GM21723 (cell line): ENCODE measurements at regions not wholly inside any gene's neighbourhood (a gene's known extent, or its start where the extent isn't known, plus 50 kb on each side); places are given as distances from the start of the nearest gene placed in this dataset.

ENCODE experiments used
- ATAC-seq: cut with Tn5 transposase; IDR thresholded peaks from one replicate; pipeline ENCODE4 v1.9.1; 2021; ENCODE audit warnings: mild to moderate bottlenecking, moderate library complexity; ENCODE audit not compliant: unreplicated experiment

DNA sequence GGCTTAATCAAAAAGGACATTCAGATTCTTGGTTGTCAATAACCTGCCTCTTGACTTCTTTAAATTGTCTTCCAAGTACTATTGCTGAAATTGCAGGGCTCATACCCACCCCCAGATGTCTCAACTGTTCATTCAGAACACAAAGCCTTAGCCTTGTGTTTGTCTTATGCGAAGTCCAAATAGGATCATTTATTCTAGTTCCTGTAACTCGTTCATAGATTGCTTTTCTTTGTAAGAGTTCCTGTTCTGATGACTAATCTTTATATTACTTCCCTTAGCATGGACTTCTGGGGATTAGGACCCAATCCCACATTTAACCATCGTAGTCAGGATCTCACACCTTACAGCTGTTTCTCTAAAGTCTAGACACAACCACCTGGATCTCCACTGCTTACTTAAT, 226.0 kb downstream of the VEGFC start:
- ATAC-seq = no peak

DNA sequence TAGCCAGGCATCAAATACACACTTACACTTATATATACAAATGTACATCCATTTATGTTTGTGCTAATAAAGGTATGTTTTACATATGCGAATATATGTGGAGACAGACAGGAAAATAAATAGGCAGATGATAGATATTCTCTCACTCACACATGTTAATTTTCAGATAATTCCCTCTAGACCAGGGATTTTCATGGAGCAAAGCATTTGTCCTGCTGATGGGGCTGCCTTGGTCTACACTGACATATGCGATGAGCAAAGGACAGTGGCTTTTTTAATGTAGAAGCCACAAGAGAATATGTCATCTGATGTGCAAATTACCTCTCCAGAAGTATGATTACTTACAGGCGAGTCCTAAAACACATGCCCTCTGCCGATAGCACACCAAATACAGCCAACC, 224.5 kb downstream of the VEGFC start:
- ATAC-seq = no peak

DNA sequence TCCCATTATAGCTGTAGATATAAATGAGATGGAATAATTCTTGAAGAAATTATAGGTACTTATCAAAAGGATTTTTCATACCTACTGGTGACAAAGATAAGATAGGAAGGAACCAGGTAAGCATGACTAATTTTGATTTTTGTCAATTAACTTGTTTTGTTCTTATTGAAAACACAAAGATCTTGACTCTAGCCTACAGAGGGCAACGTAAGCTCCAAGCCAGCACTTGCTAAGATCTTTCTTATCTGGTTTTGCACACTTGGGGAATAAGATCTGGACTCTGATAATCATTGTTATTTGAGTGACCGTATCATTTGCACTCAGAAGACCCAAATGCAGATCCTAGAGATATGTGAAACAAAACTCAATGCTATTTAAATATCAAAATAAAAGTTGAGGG, 223.4 kb downstream of the VEGFC start:
- no peak for ATAC-seq

DNA sequence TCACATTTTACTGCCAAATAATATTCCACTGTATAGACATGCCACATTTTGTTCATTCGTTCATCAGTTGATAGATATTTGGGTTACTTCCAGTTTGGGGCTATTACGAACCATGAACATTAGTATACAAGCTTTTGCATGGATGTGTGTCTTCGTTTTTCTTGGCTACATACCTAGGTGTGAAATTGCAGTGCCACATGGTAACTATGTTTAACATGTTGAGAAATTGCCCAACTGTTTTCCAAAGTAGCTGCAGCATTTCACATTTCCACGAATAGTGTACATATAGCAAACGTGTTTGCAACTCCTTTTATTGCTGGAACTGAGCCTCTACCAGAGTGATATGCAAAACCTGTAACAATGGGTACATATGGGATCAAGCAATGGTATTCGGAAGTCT, 221.5 kb downstream of the VEGFC start:
- ATAC-seq = no peak

DNA sequence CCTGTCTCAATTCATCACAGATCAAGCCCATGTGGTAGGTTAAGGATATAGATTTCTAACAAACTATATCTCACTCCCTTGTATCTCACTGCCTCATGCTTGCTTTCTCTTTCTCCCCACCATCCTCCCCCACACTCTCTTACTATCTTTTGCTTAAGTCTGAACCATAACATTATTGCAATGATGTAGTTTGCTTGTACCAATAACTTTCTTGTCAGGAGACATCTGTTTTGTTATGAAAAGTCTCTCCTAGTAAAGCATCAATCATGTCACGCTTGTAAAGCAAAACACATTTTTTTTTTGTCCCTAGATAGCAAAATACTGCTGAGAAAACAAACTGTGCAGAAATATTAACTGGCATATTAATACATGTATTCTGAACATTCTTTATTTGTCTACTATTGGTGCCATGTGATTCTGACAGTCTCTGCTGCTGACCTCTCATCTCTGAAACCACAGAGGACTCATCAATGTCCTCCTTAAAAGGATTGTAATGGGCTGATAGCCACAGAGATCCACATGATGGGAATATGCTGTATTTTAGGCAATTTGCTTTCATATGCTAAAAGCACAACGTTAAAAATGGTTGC, 217.5 kb downstream of the VEGFC start:
- ATAC-seq = no peak

DNA sequence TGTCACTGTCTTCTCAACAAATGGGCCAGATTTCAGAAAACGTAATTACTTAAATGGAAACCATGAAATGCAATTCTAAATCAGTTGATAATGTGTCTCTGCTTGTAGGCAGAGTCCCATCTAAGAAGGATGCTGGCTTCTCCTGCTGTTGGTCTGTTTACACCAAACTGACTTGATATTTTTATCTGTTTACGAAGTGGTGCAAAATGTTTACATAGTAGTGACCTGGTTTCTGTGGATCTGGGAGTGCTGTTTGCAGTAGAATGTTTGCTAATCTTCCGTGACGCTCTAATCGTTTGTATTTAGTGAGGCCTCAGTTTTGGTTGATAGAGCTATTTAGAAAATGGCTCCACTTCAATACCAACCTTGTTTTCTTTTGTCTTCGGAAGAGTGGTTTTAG, 213.5 kb downstream of the VEGFC start:
- no peak for ATAC-seq

DNA sequence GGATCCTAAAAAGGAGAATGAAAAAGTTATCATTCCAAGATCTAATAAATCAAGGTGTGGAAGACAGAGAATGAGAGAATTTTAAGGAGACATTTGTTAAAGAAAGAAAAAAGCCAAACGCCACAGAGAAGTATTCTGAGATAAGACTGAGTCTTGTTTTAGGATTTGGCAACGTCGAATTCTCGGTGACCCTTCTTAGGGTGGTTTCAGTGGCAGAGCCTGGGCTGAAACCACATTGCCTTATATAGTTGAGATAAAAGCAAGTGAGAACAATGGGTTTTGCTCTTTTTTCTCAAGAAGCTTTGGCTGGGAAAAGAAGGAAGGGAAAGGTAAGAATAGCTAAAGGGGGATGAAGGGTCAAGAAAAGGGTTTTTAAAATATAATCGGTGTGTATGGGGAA, 209.4 kb downstream of the VEGFC start:
- no peak for ATAC-seq

DNA sequence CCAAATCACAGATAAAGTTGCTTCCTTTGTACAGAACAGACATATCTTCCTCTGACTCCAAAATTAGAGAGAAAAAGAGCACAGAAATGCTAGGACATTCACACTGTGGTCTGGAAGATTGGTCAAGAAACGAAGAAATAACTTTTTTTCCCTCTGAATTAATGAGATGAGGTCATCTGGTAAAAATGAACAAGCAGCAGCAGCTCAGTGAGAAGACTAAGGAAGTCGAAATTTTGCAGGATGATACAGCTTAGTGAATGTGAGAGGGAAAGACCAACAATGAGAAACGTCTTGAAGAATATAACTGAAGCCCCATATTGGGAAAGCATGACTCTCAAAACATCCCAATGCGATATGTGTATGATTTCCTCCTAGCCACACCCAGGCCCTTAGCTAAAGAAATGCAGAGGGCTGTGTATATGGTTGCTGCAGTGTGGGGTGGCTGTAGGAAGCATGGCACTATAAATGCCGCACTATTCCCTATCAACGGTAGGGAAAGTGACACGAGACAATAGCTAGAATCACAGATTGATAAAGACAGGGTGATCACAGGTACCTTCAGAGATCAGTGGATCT, 208.6 kb downstream of the VEGFC start:
- no peak for ATAC-seq

DNA sequence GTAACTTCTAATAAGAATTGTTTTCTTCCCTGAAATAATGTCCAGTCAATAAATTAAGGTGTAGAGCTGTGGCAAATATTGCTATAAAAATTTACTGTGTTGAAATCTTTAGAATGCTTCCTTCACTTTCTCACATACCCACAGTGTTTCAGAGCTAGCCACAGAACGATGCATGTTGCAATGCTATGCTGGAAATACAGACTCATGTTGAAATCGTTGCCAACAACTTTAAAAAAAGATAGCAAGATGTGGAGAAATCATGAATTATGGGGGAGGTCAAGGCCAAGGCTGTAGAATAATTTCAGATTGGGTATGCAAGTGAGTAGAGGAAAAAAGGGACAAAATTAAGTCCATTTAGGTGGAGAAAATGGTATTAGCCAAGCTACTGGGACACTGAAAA, 204.8 kb downstream of the VEGFC start:
- no peak for ATAC-seq

DNA sequence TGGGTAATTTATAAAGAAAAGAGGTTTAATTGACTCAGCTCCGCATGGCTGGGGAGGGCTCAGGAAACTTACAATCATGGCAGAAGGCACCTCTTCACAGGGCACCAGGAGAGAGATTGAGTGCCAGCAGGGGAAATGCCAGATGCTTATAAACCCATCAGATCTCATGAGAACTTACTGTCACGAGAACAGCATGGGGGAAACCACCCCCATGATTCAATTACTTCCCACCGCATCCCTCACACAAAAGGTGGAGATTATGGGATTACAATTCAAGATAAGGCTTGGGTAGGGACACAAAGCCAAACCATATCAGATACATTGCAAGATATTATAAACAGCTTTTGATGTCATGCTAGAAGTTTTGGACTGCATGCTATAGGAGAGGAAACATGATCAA, 204.3 kb downstream of the VEGFC start:
- no peak for ATAC-seq

DNA sequence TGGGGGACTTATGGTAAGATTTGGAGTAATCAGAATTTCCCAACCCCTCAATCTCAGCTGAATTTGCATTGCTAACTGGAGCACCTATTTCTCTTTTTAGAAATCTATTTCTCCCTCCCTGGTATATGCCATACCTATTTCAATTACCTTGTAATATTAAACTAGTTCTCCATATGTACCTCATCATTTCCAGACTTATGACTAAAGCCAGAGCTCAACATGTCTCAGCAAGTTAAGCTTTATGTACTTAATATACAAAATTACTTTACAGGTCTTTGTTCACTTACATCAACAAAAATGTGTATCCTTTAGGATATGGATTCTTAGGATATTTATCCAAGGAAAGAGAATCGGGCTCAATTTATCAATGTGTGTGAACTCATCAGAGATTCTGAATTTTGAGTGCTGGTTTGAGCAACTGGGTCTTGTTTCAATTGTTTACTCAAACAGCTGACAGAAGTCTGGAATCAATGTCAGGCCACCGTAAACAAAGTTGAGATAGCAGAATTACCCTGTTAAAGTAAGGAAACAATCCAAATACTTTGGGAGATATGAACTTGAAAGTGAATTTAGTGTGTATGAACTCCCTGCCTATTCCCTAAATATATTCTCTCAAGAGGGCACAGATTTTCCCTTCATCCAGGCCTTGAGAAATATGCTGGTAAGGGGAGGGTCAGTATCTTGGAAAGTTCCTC, 199.6 kb downstream of the VEGFC start:
- ATAC-seq = no peak

DNA sequence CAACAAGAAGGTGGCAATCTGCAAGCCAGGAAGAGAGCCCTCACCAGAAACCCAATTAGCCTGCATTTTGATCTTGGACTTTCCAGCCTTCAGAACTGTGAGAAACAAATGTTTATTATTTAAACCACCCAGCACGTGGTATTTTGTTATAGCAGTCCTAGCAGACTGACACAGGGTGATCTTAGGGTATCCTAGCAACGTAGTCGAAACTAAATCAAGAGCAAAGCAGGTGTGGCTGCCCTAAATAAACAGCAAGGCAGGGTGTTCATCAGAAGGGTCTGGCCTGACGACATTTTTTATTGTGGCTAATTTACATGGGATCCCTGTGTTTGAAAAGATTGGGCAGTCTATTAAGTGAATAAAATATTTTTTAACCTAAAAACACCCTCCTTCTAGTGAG, 198.8 kb downstream of the VEGFC start:
- no peak for ATAC-seq

DNA sequence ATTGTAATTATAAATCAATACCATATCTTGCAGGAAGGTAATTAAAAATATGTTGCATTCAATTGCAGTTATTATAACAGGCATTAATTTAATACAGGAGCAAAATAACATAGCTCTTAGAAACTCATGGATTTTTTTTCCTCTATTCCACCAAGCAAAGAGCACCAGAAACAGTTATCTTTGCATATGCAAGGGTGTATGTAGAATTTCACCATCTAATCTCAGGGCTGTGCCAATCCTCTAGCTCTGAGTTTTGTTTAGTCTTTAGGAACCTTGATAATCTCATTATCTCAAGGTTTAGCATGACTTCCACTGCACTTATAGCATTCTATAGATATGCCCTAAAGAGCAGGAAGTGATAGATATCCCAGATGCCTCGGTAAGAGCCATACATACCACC, 197.5 kb downstream of the VEGFC start:
- no peak for ATAC-seq

DNA sequence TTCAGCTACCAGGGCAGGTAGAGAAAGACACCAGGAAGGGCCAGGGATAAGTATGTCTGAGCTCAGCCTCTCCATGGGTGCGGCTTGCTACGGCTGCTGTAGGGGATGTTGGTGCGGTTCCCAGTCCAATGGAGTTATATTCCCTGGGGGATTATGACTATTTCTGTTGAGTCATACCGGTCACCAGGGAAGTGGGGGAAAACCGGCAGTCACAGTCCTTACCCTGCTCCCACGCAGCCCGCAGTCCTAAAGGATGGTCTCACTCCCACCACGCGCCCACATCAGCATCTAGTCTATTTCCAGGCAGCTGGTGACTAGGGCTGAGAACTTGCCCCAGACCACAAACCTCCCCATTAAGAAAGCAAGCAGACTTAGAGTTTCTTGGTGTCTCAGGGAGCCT, 191.6 kb downstream of the VEGFC start:
- ATAC-seq = no peak

DNA sequence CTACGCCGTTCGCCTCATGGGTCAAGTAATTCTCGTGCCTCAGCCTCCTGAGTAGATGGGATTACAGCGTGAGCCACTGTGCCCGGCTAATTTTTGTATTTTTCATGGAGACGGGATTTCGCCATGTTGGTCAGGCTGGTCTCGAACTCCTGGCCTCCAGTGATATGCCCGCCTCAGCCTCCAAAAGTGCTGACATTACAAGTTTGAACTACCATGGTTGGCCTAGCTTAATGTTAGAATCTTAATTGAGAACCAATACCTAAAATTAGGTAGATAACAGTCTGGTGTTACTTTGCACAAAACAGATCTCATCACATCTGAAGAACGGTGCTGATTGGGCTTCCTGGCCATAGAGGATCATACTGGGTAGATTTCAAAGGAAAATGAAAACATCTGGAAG, 184.9 kb downstream of the VEGFC start:
- ATAC-seq = no peak

DNA sequence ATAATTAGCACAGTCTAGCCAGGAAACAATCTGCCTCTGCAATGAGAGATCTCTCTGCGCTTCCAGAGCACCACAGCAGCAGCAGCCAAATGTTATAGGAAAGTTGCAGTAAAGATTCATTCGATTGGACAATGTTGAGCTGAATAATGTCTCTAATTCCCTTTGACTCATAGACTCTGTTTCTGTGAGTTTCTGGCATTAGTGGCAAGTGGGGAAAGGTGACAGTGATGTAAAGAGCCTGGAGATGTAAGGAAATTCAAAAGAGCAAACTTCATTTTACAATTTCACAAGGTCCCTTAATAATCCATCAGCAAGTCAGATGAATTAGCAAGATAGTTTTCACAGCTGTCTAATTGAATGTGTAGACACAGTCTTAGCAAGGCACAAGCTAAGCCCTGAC, 184.4 kb downstream of the VEGFC start:
- no peak for ATAC-seq

DNA sequence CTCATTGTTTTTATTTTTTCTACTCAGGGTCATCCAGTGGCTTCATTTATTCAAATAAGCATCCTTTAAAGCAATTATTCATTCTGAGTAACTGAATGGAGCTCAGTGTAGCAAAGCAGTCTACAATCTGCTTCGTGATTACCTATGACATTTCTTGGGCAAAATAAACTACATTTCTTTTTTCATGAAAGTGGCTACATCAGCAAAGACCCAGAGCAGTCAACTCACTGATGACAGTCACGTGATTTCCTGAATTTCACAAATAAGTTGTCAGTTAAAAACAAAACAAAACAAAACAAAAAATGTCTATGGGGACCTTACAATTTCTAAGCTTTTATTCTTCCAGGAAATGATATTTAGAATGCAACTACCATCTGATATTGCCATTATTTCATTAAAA, 182.1 kb downstream of the VEGFC start:
- no peak for ATAC-seq

DNA sequence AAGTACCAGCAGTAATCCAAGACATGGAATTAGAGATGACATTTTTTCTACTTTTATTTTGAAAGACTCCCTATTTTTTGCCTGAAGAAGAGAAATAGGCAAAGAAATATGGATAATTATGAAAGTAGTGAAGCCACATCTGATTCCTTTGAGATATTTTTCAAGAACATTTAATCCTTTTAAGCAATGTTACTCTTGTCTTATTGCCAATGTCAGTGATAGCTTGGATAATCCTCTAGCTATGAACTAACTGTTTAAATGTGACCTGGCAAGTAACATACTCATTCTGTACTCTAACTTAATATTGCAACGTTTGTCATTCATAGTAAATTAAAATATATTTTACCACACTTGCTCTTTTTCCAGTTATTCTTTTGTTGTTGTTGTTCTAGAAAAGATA, 181.3 kb downstream of the VEGFC start:
- ATAC-seq = no peak

DNA sequence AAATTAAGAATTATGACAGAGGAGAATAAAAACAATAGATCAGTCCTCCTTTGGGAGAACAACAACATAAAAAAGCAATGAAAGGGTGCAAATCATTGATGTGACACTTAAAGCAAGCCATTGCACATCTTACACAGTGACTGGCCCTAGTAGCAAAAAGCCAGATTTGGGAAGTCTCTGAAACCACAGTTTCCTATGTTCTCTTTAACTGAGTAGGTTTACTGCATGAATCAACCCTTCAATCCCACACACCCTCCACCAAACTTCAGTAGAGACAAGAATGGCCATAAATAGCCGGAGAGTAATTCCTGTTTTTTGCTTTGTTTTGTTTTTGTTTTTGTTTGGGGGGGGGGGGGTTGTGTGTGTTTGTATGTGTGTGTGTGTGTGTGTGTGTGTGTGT, 180.8 kb downstream of the VEGFC start:
- no peak for ATAC-seq

DNA sequence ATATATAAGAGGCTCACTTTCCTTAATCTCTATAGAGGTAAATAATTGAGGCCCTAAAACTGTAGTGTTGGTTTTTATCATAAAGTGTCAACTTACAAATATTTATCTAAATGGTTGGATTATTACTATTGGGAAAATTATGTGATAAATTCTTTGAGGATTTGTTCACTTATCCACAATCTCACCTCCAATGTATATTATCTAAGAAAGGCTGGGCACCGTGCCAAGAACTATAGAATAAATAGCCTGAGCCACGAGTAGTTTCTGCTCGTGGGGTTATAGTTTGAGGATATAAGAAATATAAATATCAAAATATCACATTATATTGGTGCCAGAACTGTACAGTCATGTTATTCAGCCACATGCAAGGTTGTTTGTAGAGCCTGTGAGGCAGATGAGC, 177.9 kb downstream of the VEGFC start:
- no peak for ATAC-seq

DNA sequence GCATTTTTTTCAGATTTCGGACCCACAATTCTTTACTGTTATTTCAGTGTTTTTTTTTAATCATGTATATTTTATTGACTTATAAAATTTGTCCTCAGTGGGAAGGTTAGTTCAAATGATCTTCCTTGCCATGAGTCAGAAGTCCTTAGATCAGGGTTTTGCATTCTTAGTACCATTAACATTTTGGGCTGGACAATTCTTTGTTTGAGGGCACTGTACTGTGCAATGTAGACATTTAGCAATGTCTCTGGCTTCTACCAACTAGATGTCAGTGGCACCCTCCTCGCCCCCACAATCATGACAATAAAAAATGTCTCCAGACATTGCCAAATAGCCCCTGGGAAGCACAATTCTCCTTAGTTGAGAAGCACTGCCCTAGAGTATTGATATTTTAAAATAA, 176.6 kb downstream of the VEGFC start:
- no peak for ATAC-seq

DNA sequence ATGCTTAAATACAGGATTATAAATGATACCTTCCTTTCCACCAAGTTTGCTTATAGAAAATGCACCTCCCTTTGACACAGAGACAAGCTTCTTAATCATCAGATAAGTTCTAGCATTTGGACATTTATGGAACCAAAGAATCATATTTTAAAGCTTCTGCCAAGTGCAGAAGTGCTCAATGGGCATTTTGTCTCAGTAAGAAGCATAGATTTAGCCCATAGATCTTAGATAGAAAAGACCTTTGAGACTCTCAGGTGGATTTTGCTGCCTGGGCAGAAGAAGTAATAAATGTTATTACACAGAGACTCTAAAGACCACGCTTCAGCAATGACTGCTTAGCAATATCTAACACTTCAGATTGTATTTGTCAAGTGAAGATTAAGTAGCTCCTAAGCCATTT, 174.6 kb downstream of the VEGFC start:
- ATAC-seq = no peak

DNA sequence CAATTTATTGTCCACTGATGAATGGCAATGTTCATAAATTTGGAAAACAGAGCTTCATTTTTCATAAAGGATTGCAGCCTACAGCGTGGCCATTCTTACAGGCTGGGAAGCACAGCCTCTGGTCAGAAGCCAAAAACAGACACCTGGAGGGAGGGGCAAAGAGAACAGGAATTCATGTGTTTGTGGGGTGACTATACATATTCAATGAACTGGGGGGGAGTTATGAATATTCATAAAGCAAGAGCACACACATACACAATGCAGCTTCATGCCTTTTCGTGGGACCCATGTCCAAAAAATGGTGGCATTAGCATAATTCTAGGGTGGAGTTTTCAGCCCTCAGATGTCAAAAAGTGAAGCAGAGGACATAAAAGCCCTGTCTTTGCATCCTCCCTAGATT, 173.3 kb downstream of the VEGFC start:
- no peak for ATAC-seq
